Nephron (organoid): ENCODE measurements at regions not wholly inside any gene's neighbourhood (a gene's known extent, or its start where the extent isn't known, plus 50 kb on each side); places are given as distances from the start of the nearest gene placed in this dataset.

ENCODE experiments used
- H3K27ac Mint-ChIP-seq, 3 experiments: 2 replicates each; pipeline ENCODE4 v1.8.0; 2020; ENCODE audit warnings: mixed read lengths in 3 of 3, mild to moderate bottlenecking in 2 of 3, moderate library complexity in 1 of 3
- H3K27me3 Mint-ChIP-seq: 2 replicates; pipeline ENCODE4 v1.8.0; 2021; ENCODE audit warnings: low read depth, mild to moderate bottlenecking, moderate library complexity, mixed read lengths
- H3K36me3 Mint-ChIP-seq: 2 replicates; pipeline ENCODE4 v1.8.0; 2020; ENCODE audit warnings: low read depth, mixed read lengths
- H3K4me1 Mint-ChIP-seq: 2 replicates; pipeline ENCODE4 v1.8.0; 2020; ENCODE audit warnings: mixed read lengths
- H3K4me3 Mint-ChIP-seq, 3 experiments: 2 replicates each; pipeline ENCODE4 v1.8.0; 2020; ENCODE audit warnings: mild to moderate bottlenecking in 3 of 3, mixed read lengths in 3 of 3, moderate library complexity in 2 of 3
- H3K9me3 Mint-ChIP-seq: 2 replicates; pipeline ENCODE4 v1.8.0; 2020; ENCODE audit warnings: mixed read lengths
- CTCF ChIP-seq, 3 experiments: fragments of 200-600 bp; sonication (generic); IDR thresholded peaks; one replicate each; pipeline ENCODE4 v1.5.0; 2021; ENCODE audit warnings: antibody characterized with exemption in 3 of 3; ENCODE audit not compliant: unreplicated experiment in 3 of 3

GRCh38 chr12:76198839-76199238 is 114.4 kb upstream of the NAP1L1 start:
- H3K9me3 Mint-ChIP-seq, result peaks cover 44% of the 10 kb centered on the region
- no peak overlapping the region for H3K4me3 Mint-ChIP-seq
- no peaks in the 10 kb centered on the region for H3K27me3 Mint-ChIP-seq
- H3K36me3 Mint-ChIP-seq, result no peaks in the 10 kb centered on the region
- no peaks in the 10 kb centered on the region for H3K4me1 Mint-ChIP-seq
- no peak for TF ChIP-seq CTCF (IDR thresholded peaks at IDR 0.05; ENCODE audit: unreplicated experiment in 3 of 3)
- H3K27ac Mint-ChIP-seq, result no peak overlapping the region

GRCh38 chr12:76197283-76197682 is 112.8 kb upstream of the NAP1L1 start:
- Mint-ChIP-seq H3K9me3 (peaks cover 40% of the 10 kb centered on the region), H3K4me3 (no peak overlapping the region), H3K27me3 (no peaks in the 10 kb centered on the region), H3K27ac (no peak overlapping the region), H3K4me1 (no peaks in the 10 kb centered on the region), H3K36me3 (no peaks in the 10 kb centered on the region)
- no peak for TF ChIP-seq CTCF (IDR thresholded peaks at IDR 0.05; ENCODE audit: unreplicated experiment in 3 of 3)

- no peak overlapping the region for H3K4me3 Mint-ChIP-seq
- H3K27me3 Mint-ChIP-seq, result no peaks in the 10 kb centered on the region
- no peak overlapping the region for H3K27ac Mint-ChIP-seq
- H3K9me3 Mint-ChIP-seq, result peaks cover 32% of the 10 kb centered on the region
- no peaks in the 10 kb centered on the region for H3K4me1 Mint-ChIP-seq
- no peaks in the 10 kb centered on the region for H3K36me3 Mint-ChIP-seq
- TF ChIP-seq CTCF (IDR thresholded peaks at IDR 0.05; ENCODE audit: unreplicated experiment in 3 of 3), result no peak
Measured at GRCh38 chr12:76195920-76196319, 111.4 kb upstream of the NAP1L1 start.

DNA sequence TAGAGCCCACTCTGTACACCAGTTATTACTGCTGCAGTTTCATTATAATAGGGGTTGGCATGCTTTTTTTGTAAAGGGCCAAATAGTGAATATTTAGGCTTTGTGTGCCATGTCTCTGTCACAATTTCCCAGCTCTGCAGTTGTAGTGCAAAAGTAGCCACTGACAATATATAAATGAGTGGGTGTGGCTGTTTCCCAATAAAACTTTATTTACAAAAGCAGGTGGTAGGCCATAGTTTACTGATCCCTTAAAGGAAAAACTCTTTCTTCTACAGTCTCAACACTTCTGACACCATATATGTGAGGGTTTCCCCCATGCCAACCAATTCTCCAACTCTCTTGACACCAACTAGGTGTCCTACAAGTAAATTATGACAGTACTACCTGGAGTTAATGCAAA is 110.2 kb upstream of the NAP1L1 start:
- no peak for TF ChIP-seq CTCF (IDR thresholded peaks at IDR 0.05; ENCODE audit: unreplicated experiment in 3 of 3)
- H3K27ac Mint-ChIP-seq, result no peak overlapping the region
- no peaks in the 10 kb centered on the region for H3K27me3 Mint-ChIP-seq
- no peaks in the 10 kb centered on the region for H3K4me1 Mint-ChIP-seq
- no peak overlapping the region for H3K4me3 Mint-ChIP-seq
- H3K36me3 Mint-ChIP-seq, result no peaks in the 10 kb centered on the region
- H3K9me3 Mint-ChIP-seq, result peaks cover 30% of the 10 kb centered on the region

- Mint-ChIP-seq H3K27me3 (no peaks in the 10 kb centered on the region), H3K4me3 (no peak overlapping the region), H3K4me1 (no peaks in the 10 kb centered on the region), H3K27ac (no peak overlapping the region), H3K36me3 (no peaks in the 10 kb centered on the region), H3K9me3 (peaks cover 25% of the 10 kb centered on the region)
- no peak for TF ChIP-seq CTCF (IDR thresholded peaks at IDR 0.05; ENCODE audit: unreplicated experiment in 3 of 3)
Measured at GRCh38 chr12:76193961-76194360, 109.5 kb upstream of the NAP1L1 start.

DNA sequence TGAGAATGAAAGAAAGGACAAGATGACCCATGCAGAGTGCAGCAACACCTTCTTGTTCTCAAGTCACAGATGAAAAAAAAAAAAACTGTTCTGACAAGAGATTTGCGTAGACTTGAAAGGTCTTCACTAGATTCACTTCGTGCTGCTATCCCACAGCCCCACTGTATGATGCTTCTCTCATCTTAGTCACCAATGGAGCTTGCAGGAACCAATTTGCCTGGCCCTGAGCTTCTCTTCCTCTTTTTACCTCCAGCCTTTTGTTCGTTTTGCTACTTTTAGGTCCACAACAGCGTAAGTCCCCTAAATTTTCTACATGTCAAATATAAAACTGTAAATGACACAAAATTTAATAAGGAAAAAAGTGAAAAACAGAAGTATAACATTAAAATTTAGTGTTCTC is 107.9 kb upstream of the NAP1L1 start:
- H3K9me3 Mint-ChIP-seq, result peaks cover 10% of the 10 kb centered on the region
- H3K36me3 Mint-ChIP-seq, result no peaks in the 10 kb centered on the region
- TF ChIP-seq CTCF (IDR thresholded peaks at IDR 0.05; ENCODE audit: unreplicated experiment in 3 of 3), result no peak
- H3K27ac Mint-ChIP-seq, result no peak overlapping the region
- H3K4me3 Mint-ChIP-seq, result no peak overlapping the region
- H3K27me3 Mint-ChIP-seq, result no peaks in the 10 kb centered on the region
- H3K4me1 Mint-ChIP-seq, result no peaks in the 10 kb centered on the region
